PC-9 (cell line): ENCODE measurements at regions not wholly inside any gene's neighbourhood (a gene's known extent, or its start where the extent isn't known, plus 50 kb on each side); places are given as distances from the start of the nearest gene placed in this dataset.

Source experiments
- EZH2 ChIP-seq: fragments of 200-600 bp; sonication (generic); IDR thresholded peaks from 2 replicates; pipeline ENCODE4 v1.8.0; 2017; ENCODE audit warnings: antibody characterized with exemption, low read depth
- TF ChIP-seq, protein P1 (sequence below): fragments of 200-600 bp; sonication (generic); conservative IDR thresholded peaks from 2 replicates; pipeline ENCODE4 v1.6.1; 2017; ENCODE audit warnings: mixed run types, antibody characterized with exemption, mild to moderate bottlenecking, moderate library complexity

DNA sequence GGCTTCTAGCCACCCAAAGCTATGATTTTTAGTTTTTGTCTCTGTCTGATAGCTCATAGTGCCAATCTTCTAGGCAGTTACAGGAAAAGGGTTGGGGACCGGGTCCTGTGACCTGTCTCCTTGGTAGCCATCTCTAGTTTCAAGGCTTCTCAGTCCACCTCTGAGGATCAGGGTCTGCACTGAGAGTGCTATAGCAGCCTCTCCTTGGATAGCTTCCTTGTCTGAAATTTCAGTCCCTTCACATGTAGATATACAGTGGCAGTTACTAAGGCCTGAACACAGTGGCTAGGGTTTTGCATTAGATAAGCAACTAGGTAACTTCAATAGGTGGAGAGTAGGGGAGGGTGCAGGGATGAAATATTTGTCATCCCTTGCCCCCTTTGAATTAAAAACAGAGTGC lies 321.3 kb downstream of the SEMA3D start:
- TF ChIP-seq, protein P1, sequence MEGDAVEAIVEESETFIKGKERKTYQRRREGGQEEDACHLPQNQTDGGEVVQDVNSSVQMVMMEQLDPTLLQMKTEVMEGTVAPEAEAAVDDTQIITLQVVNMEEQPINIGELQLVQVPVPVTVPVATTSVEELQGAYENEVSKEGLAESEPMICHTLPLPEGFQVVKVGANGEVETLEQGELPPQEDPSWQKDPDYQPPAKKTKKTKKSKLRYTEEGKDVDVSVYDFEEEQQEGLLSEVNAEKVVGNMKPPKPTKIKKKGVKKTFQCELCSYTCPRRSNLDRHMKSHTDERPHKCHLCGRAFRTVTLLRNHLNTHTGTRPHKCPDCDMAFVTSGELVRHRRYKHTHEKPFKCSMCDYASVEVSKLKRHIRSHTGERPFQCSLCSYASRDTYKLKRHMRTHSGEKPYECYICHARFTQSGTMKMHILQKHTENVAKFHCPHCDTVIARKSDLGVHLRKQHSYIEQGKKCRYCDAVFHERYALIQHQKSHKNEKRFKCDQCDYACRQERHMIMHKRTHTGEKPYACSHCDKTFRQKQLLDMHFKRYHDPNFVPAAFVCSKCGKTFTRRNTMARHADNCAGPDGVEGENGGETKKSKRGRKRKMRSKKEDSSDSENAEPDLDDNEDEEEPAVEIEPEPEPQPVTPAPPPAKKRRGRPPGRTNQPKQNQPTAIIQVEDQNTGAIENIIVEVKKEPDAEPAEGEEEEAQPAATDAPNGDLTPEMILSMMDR, result no peak
- TF ChIP-seq EZH2, result no peak
